Endothelial cell of umbilical vein (primary cell): ENCODE measurements at regions not wholly inside any gene's neighbourhood (a gene's known extent, or its start where the extent isn't known, plus 50 kb on each side); places are given as distances from the start of the nearest gene placed in this dataset.

ENCODE experiments used
- BruUV-seq: library from RNA; stranded (reverse); fragments of 400-500 nt; replicated peaks from 2 replicates; lab custom pipeline; 2021; lab: Mats Ljungman, UMichigan
- CTCF ChIA-PET: fragments of 300-600, 350-600 bp; sonication (Branson Sonifier 250); formaldehyde crosslinking; loops from one replicate; lab custom pipeline; 2021; ENCODE audit warnings: antibody characterized with exemption, inconsistent platforms; lab: Charles Lee
- POLR2A ChIA-PET: fragments of 300-600, 350-600 bp; sonication (Branson Sonifier 250); formaldehyde crosslinking; loops from one replicate; lab custom pipeline; 2021; ENCODE audit warnings: antibody characterized with exemption, inconsistent platforms; lab: Charles Lee
- DNase-seq: peaks from one replicate; pipeline ENCODE4 v3.0.0-alpha.2; 2011; ENCODE audit warnings: low read depth, low spot score
- FAIRE-seq: peaks from 2 replicates; lab custom pipeline; 2011; peaks lifted over from hg19 to GRCh38; lab: Jason Lieb, UNC
- H2AFZ ChIP-seq: 2 replicates; pipeline ENCODE4 v1.6.0; 2012; ENCODE audit warnings: low read depth, low read length, control low read depth, inconsistent platforms
- H3K27ac ChIP-seq: 2 replicates; pipeline ENCODE4 v1.5.1; 2011; ENCODE audit warnings: low read depth, mild to moderate bottlenecking, control low read depth, low read length, moderate library complexity; ENCODE audit not compliant: insufficient read depth
- H3K27me3 ChIP-seq, 2 experiments: 2 replicates each; pipeline versions ENCODE4 v1.6.0 to v1.6.1; 2011; ENCODE audit warnings: low read length in 2 of 2, mixed read lengths in 1 of 2; ENCODE audit not compliant: control insufficient read depth in 2 of 2, insufficient read depth in 2 of 2
- H3K36me3 ChIP-seq, 2 experiments: 2 replicates in 1 of 2; 3 replicates in 1 of 2; pipeline ENCODE4 v1.5.1; 2011; ENCODE audit warnings: low read length in 2 of 2, mild to moderate bottlenecking in 1 of 2, moderate library complexity in 1 of 2; ENCODE audit not compliant: control insufficient read depth in 2 of 2, insufficient read depth in 2 of 2; ENCODE audit errors: extremely low read depth in 1 of 2
- H3K4me1 ChIP-seq: 3 replicates; pipeline ENCODE4 v1.5.1; 2011; ENCODE audit warnings: mild to moderate bottlenecking, low read length; ENCODE audit not compliant: control insufficient read depth, insufficient read depth; ENCODE audit errors: extremely low read depth
- H3K4me2 ChIP-seq: 2 replicates; pipeline ENCODE4 v1.6.1; 2011; ENCODE audit warnings: low read length, control low read depth, mixed read lengths; ENCODE audit not compliant: insufficient read depth
- H3K4me3 ChIP-seq, 3 experiments: fragments of 200-600 bp in 1 of 3; sonication (generic), shearing (Covaris generic) in 1 of 3; replicated peaks in 1 of 3; 2 replicates each; pipeline ENCODE4 v1.5.1; 2011 to 2016; ENCODE audit warnings: control low read depth in 3 of 3, low read length in 3 of 3, mild to moderate bottlenecking in 2 of 3, inconsistent platforms in 1 of 3, low read depth in 1 of 3, moderate library complexity in 1 of 3; ENCODE audit not compliant: insufficient read depth in 1 of 3
- H3K79me2 ChIP-seq: 2 replicates; pipeline ENCODE4 v1.6.0; 2012; ENCODE audit warnings: low read length, inconsistent platforms; ENCODE audit not compliant: control insufficient read depth, insufficient read depth
- H3K9ac ChIP-seq: replicated peaks from 2 replicates; pipeline ENCODE3; 2011; ENCODE audit warnings: low read length, control low read depth; ENCODE audit not compliant: insufficient read depth; ENCODE audit errors: extremely low read depth
- H3K9me1 ChIP-seq: replicated peaks from 3 replicates; pipeline ENCODE4 v1.6.0; 2011; ENCODE audit warnings: mild to moderate bottlenecking, low read length; ENCODE audit not compliant: control insufficient read depth, insufficient read depth; ENCODE audit errors: extremely low read depth
- H3K9me3 ChIP-seq: replicated peaks from 2 replicates; pipeline ENCODE4 v1.5.1; 2012; ENCODE audit warnings: low read length, inconsistent platforms; ENCODE audit not compliant: control insufficient read depth, insufficient read depth
- H4K20me1 ChIP-seq: replicated peaks from 2 replicates; pipeline ENCODE3; 2011; ENCODE audit warnings: mild to moderate bottlenecking, low read length; ENCODE audit not compliant: control insufficient read depth, insufficient read depth; ENCODE audit errors: extremely low read depth
- EZH2 ChIP-seq: IDR thresholded peaks from 2 replicates; pipeline ENCODE4 v1.6.1; 2012; ENCODE audit warnings: borderline replicate concordance, low read depth, mild to moderate bottlenecking, moderate library complexity, low read length, inconsistent platforms; ENCODE audit not compliant: severe bottlenecking
- FOS ChIP-seq: IDR thresholded peaks from 2 replicates; pipeline ENCODE4 v1.6.1; 2011; ENCODE audit warnings: mild to moderate bottlenecking, low read length, moderate library complexity, borderline replicate concordance; ENCODE audit not compliant: insufficient read depth
- JUN ChIP-seq: IDR thresholded peaks from 2 replicates; pipeline ENCODE4 v1.6.1; 2011; ENCODE audit warnings: borderline replicate concordance, low read depth; ENCODE audit not compliant: insufficient read length, insufficient read depth
- MYC ChIP-seq: IDR thresholded peaks from one replicate; pipeline ENCODE4 v1.6.1; 2011; ENCODE audit warnings: mild to moderate bottlenecking, low read depth, low read length
- POLR2A ChIP-seq: IDR thresholded peaks from 2 replicates; pipeline ENCODE4 v1.6.1; 2012; ENCODE audit warnings: low read depth, mild to moderate bottlenecking, control low read depth, low read length
- POLR2AphosphoS5 ChIP-seq: IDR thresholded peaks from 2 replicates; pipeline ENCODE4 v1.6.1; 2012; ENCODE audit warnings: low read depth, mild to moderate bottlenecking, control low read depth, low read length, moderate library complexity; ENCODE audit not compliant: insufficient read depth
- dilution Hi-C: fragments of 300-500 bp; cut with MboI; formaldehyde crosslinking; loops from one replicate; pipeline ENCODE4 v1.15.0; 2019; ENCODE audit warnings: low sequenced_read_pairs; ENCODE audit not compliant: extremely low pct_ligation_motif_present
- intact Hi-C: fragments of 100-400 bp; cut with micrococcal nuclease; formaldehyde crosslinking; loops from one replicate; pipeline ENCODE4 v1.10.0; 2022
- TF ChIP-seq, protein P1 (sequence below): IDR thresholded peaks from 2 replicates; pipeline ENCODE4 v1.6.1; 2011; ENCODE audit not compliant: insufficient read depth, insufficient read length
- TF ChIP-seq, protein P2 (sequence below), 2 donors: IDR thresholded peaks; 1 replicate in 1 of 2; 2 replicates in 1 of 2; pipeline ENCODE4 v1.5.1; 2011; ENCODE audit warnings: low read length in 2 of 2, mild to moderate bottlenecking in 2 of 2, moderate library complexity in 2 of 2, control low read depth in 1 of 2, inconsistent platforms in 1 of 2, low read depth in 1 of 2; ENCODE audit not compliant: insufficient read depth in 1 of 2; ENCODE audit errors: extremely low read depth in 1 of 2

DNA sequence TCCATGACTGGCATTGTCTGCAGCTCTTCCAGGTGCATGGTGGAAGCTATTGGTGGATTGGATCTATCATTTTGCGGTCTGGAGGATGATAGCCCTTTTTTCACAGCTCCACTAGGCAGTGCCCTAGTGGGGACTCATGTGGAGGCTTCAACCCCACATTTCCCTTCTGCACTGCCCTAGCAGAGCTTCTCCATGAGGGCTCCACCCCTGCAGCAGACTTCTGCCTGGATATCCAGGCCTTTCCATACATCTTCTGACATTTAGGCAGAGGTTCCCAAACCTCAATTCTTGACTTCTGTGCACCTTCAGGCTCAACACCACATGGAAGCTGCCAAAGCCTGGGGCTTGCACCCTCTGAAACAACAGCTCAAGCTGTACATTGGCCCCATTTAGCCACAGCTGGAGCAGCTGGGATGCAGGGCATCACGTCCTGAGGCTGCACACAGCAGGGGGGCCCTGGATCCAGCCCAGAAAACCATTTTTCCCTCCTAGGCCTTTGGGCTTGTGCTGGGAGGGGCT, 800.2 kb upstream of the MIR17HG start:
- no peak for TF ChIP-seq POLR2AphosphoS5
- no peak for TF ChIP-seq FOS
- TF ChIP-seq, protein P1, sequence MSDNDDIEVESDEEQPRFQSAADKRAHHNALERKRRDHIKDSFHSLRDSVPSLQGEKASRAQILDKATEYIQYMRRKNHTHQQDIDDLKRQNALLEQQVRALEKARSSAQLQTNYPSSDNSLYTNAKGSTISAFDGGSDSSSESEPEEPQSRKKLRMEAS, result no peak
- TF ChIP-seq JUN, result no peak
- no peak for TF ChIP-seq POLR2A
- TF ChIP-seq MYC, result no peak
- no peak for TF ChIP-seq EZH2
- TF ChIP-seq, protein P2, sequence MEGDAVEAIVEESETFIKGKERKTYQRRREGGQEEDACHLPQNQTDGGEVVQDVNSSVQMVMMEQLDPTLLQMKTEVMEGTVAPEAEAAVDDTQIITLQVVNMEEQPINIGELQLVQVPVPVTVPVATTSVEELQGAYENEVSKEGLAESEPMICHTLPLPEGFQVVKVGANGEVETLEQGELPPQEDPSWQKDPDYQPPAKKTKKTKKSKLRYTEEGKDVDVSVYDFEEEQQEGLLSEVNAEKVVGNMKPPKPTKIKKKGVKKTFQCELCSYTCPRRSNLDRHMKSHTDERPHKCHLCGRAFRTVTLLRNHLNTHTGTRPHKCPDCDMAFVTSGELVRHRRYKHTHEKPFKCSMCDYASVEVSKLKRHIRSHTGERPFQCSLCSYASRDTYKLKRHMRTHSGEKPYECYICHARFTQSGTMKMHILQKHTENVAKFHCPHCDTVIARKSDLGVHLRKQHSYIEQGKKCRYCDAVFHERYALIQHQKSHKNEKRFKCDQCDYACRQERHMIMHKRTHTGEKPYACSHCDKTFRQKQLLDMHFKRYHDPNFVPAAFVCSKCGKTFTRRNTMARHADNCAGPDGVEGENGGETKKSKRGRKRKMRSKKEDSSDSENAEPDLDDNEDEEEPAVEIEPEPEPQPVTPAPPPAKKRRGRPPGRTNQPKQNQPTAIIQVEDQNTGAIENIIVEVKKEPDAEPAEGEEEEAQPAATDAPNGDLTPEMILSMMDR (IDR thresholded peaks at IDR 0.05; ENCODE audit: extremely low read depth in 1 of 2, insufficient read depth in 1 of 2, low read depth in 1 of 2, low read length in 2 of 2), result no peak
- no peaks in the 10 kb centered on the region for H4K20me1 ChIP-seq
- no peak overlapping the region for H3K4me3 ChIP-seq
- H3K9ac ChIP-seq, result no peak overlapping the region
- H3K27me3 ChIP-seq, result no peaks in the 10 kb centered on the region
- H3K79me2 ChIP-seq, result no peaks in the 10 kb centered on the region
- FAIRE-seq (no peak), DNase-seq (no peak)
- no peaks in the 10 kb centered on the region for H3K9me3 ChIP-seq
- ChIA-PET POLR2A (no interaction called here), CTCF (no interaction called here)
- intact Hi-C loops, result no loop called here
- H3K4me1 ChIP-seq, result no peaks in the 10 kb centered on the region
- H3K27ac ChIP-seq, result no peak overlapping the region
- no peak overlapping the region for H3K4me2 ChIP-seq
- dilution Hi-C loops, result no loop called here
- H3K36me3 ChIP-seq, result no peaks in the 10 kb centered on the region
- no peak overlapping the region for H2AFZ ChIP-seq
- no TSS peak for BruUV-seq
- H3K9me1 ChIP-seq, result no peaks in the 10 kb centered on the region
